ENCODE measurements at regions not wholly inside any gene's neighbourhood (a gene's known extent, or its start where the extent isn't known, plus 50 kb on each side); places are given as distances from the start of the nearest gene placed in this dataset.
"Not testable (repeated sequence)": the region's sequence is repeated elsewhere in the genome, so short reads cannot be mapped to it uniquely, and the experiment has no call there.

DNA sequence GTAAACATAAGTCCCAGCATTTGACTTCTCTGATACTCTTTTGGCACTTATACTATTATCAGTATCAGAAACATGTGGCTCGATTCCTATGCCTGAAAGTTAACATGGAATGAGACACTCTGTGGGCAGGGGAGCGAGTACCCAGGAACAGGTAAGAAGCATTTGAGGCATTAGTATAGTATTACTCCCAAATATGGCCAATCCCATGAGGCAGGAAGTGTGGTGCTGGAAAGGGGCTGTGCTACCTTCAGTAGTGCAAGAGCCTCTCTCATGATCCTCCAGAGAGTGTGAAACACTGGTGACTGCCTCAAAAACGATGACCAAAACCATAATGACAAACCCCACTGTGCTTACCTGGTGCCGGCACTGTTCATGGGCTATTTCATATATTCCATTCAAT, 415.1 kb downstream of the SOX11 start:
- no peak for DNase-seq
- Histone ChIP-seq H3K36me3 (ENCODE audit: control insufficient read depth, insufficient read depth, low read length) (no peaks in the 10 kb centered on the region), H3K27me3 (replicated peaks; ENCODE audit: control insufficient read depth, insufficient read depth, low read length, poor library complexity, severe bottlenecking) (no peaks in the 10 kb centered on the region), H3K4me3 (ENCODE audit: insufficient read depth, low read depth, low read length, poor library complexity, severe bottlenecking) (no peak overlapping the region), H3K27ac (ENCODE audit: insufficient read depth, low read length, poor library complexity, severe bottlenecking) (no peak overlapping the region), H3K4me1 (ENCODE audit: control insufficient read depth, insufficient read depth, low read length, poor library complexity, severe bottlenecking) (no peaks in the 10 kb centered on the region), H3K9me3 (ENCODE audit: control insufficient read depth, low read length) (no peaks in the 10 kb centered on the region)

DNA sequence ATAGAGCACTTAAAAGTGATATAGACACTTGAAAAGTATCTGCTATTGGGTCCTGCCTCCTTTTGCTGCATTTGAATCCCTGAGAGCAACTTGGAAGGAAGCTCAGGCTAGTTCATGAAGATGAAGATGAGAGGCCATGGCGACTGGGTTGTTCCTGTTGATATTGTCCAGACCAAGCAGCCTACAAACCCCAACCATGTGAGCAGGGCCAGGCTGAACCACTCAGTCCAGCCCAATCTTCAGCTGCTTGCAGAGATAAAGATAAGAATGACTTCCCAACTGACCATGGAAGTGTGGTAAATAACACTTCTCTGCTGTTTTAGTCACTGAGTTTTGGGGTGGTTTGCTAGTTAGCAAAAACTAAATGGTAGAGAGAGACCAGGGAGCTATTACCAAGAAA, 417.6 kb downstream of the SOX11 start:
- no peaks in the 10 kb centered on the region for H3K27me3 ChIP-seq (replicated peaks; ENCODE audit: control insufficient read depth, insufficient read depth, low read length, poor library complexity, severe bottlenecking)
- no peak for DNase-seq
- H3K36me3 ChIP-seq (ENCODE audit: control insufficient read depth, insufficient read depth, low read length) = no peaks in the 10 kb centered on the region
- no peaks in the 10 kb centered on the region for H3K4me1 ChIP-seq (ENCODE audit: control insufficient read depth, insufficient read depth, low read length, poor library complexity, severe bottlenecking)
- H3K27ac ChIP-seq (ENCODE audit: insufficient read depth, low read length, poor library complexity, severe bottlenecking) = no peak overlapping the region
- no peak overlapping the region for H3K4me3 ChIP-seq (ENCODE audit: insufficient read depth, low read depth, low read length, poor library complexity, severe bottlenecking)
- H3K9me3 ChIP-seq (ENCODE audit: control insufficient read depth, low read length) = no peaks in the 10 kb centered on the region

DNA sequence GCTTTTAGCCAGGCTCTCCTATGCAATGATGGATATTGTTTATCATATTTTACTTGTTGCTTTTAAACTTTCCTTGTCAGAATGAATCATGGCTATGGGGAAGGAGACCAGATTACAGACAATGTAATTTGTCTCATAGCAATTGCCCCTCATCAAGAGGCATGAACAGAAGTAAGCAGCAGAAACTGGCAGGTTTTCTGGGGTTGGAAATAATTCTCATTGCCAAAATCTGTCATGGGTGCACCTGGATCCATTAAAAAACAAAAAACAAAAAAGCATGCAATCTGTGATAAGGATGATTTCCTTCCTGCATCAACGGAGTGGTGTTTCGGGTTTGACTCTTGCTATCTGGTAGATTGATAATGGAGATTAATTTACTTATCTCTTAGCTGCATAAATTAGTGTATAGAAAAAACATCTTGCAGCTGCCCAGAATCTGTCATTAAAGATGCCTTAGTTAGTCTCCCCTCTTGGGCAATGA, 419.6 kb downstream of the SOX11 start:
- Histone ChIP-seq H3K27me3 (replicated peaks; ENCODE audit: control insufficient read depth, insufficient read depth, low read length, poor library complexity, severe bottlenecking) (no peaks in the 10 kb centered on the region), H3K36me3 (ENCODE audit: control insufficient read depth, insufficient read depth, low read length) (no peaks in the 10 kb centered on the region), H3K4me1 (ENCODE audit: control insufficient read depth, insufficient read depth, low read length, poor library complexity, severe bottlenecking) (no peaks in the 10 kb centered on the region), H3K27ac (ENCODE audit: insufficient read depth, low read length, poor library complexity, severe bottlenecking) (no peak overlapping the region), H3K9me3 (ENCODE audit: control insufficient read depth, low read length) (no peaks in the 10 kb centered on the region), H3K4me3 (ENCODE audit: insufficient read depth, low read depth, low read length, poor library complexity, severe bottlenecking) (no peak overlapping the region)
- no peak for DNase-seq

GRCh38 chr2:6113786-6114185, 421.6 kb downstream of the SOX11 start:
- Histone ChIP-seq H3K27me3 (replicated peaks; ENCODE audit: control insufficient read depth, insufficient read depth, low read length, poor library complexity, severe bottlenecking) (no peaks in the 10 kb centered on the region), H3K36me3 (ENCODE audit: control insufficient read depth, insufficient read depth, low read length) (no peaks in the 10 kb centered on the region), H3K9me3 (ENCODE audit: control insufficient read depth, low read length) (no peaks in the 10 kb centered on the region), H3K27ac (ENCODE audit: insufficient read depth, low read length, poor library complexity, severe bottlenecking) (no peak overlapping the region), H3K4me1 (ENCODE audit: control insufficient read depth, insufficient read depth, low read length, poor library complexity, severe bottlenecking) (no peaks in the 10 kb centered on the region), H3K4me3 (ENCODE audit: insufficient read depth, low read depth, low read length, poor library complexity, severe bottlenecking) (no peak overlapping the region)
- no peak for DNase-seq

GRCh38 chr2:6127718-6128117, 435.5 kb downstream of the SOX11 start:
- H3K4me1 ChIP-seq (ENCODE audit: control insufficient read depth, insufficient read depth, low read length, poor library complexity, severe bottlenecking) = no peaks in the 10 kb centered on the region
- no peak overlapping the region for H3K4me3 ChIP-seq (ENCODE audit: insufficient read depth, low read depth, low read length, poor library complexity, severe bottlenecking)
- no peak overlapping the region for H3K27ac ChIP-seq (ENCODE audit: insufficient read depth, low read length, poor library complexity, severe bottlenecking)
- H3K9me3 ChIP-seq (ENCODE audit: control insufficient read depth, low read length) = no peaks in the 10 kb centered on the region
- H3K27me3 ChIP-seq (replicated peaks; ENCODE audit: control insufficient read depth, insufficient read depth, low read length, poor library complexity, severe bottlenecking) = no peaks in the 10 kb centered on the region
- no peak for DNase-seq
- H3K36me3 ChIP-seq (ENCODE audit: control insufficient read depth, insufficient read depth, low read length) = no peaks in the 10 kb centered on the region

GRCh38 chr2:6139142-6139541, 447.0 kb downstream of the SOX11 start:
- Histone ChIP-seq H3K27ac (ENCODE audit: insufficient read depth, low read length, poor library complexity, severe bottlenecking) (no peak overlapping the region), H3K4me3 (ENCODE audit: insufficient read depth, low read depth, low read length, poor library complexity, severe bottlenecking) (no peak overlapping the region), H3K36me3 (ENCODE audit: control insufficient read depth, insufficient read depth, low read length) (no peaks in the 10 kb centered on the region), H3K9me3 (ENCODE audit: control insufficient read depth, low read length) (no peaks in the 10 kb centered on the region), H3K4me1 (ENCODE audit: control insufficient read depth, insufficient read depth, low read length, poor library complexity, severe bottlenecking) (no peaks in the 10 kb centered on the region), H3K27me3 (replicated peaks; ENCODE audit: control insufficient read depth, insufficient read depth, low read length, poor library complexity, severe bottlenecking) (no peaks in the 10 kb centered on the region)
- DNase-seq = no peak

- no peaks in the 10 kb centered on the region for H3K27me3 ChIP-seq (replicated peaks; ENCODE audit: control insufficient read depth, insufficient read depth, low read length, poor library complexity, severe bottlenecking)
- no peaks in the 10 kb centered on the region for H3K9me3 ChIP-seq (ENCODE audit: control insufficient read depth, low read length)
- no peak overlapping the region for H3K4me3 ChIP-seq (ENCODE audit: insufficient read depth, low read depth, low read length, poor library complexity, severe bottlenecking)
- DNase-seq = no peak
- H3K36me3 ChIP-seq (ENCODE audit: control insufficient read depth, insufficient read depth, low read length) = no peaks in the 10 kb centered on the region
- H3K27ac ChIP-seq (ENCODE audit: insufficient read depth, low read length, poor library complexity, severe bottlenecking) = no peak overlapping the region
- no peaks in the 10 kb centered on the region for H3K4me1 ChIP-seq (ENCODE audit: control insufficient read depth, insufficient read depth, low read length, poor library complexity, severe bottlenecking)
These were observed 447.7 kb downstream of the SOX11 start for GRCh38 chr2:6139916-6140315.

GRCh38 chr2:6140509-6140908, 448.3 kb downstream of the SOX11 start:
- no peaks in the 10 kb centered on the region for H3K27me3 ChIP-seq (replicated peaks; ENCODE audit: control insufficient read depth, insufficient read depth, low read length, poor library complexity, severe bottlenecking)
- H3K4me1 ChIP-seq (ENCODE audit: control insufficient read depth, insufficient read depth, low read length, poor library complexity, severe bottlenecking) = no peaks in the 10 kb centered on the region
- no peak overlapping the region for H3K27ac ChIP-seq (ENCODE audit: insufficient read depth, low read length, poor library complexity, severe bottlenecking)
- H3K9me3 ChIP-seq (ENCODE audit: control insufficient read depth, low read length) = no peaks in the 10 kb centered on the region
- DNase-seq = no peak
- H3K4me3 ChIP-seq (ENCODE audit: insufficient read depth, low read depth, low read length, poor library complexity, severe bottlenecking) = no peak overlapping the region
- H3K36me3 ChIP-seq (ENCODE audit: control insufficient read depth, insufficient read depth, low read length) = no peaks in the 10 kb centered on the region

DNA sequence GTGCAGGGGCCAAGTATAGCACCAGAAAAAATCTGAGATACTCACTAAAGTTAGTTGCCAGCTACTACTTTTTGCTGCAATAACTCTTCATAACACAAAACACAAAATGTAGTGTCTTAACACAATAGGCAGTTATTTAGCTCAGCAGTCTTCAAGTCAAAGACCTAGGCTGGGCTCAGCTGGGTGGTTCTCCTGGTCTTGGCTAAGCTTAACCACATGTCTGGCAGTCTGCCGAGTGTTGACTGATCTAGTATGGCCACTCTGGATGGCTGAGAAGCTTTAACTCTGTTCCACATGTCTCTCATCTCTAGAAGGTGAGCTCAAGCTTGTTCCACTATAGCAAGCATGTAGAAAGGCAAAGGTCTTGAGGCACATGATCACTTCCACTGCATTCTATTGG, 451.6 kb downstream of the SOX11 start:
- no peak overlapping the region for H3K4me3 ChIP-seq (ENCODE audit: insufficient read depth, low read depth, low read length, poor library complexity, severe bottlenecking)
- H3K9me3 ChIP-seq (ENCODE audit: control insufficient read depth, low read length) = no peaks in the 10 kb centered on the region
- H3K36me3 ChIP-seq (ENCODE audit: control insufficient read depth, insufficient read depth, low read length) = no peaks in the 10 kb centered on the region
- no peaks in the 10 kb centered on the region for H3K4me1 ChIP-seq (ENCODE audit: control insufficient read depth, insufficient read depth, low read length, poor library complexity, severe bottlenecking)
- DNase-seq = no peak
- no peaks in the 10 kb centered on the region for H3K27me3 ChIP-seq (replicated peaks; ENCODE audit: control insufficient read depth, insufficient read depth, low read length, poor library complexity, severe bottlenecking)
- H3K27ac ChIP-seq (ENCODE audit: insufficient read depth, low read length, poor library complexity, severe bottlenecking) = no peak overlapping the region

DNA sequence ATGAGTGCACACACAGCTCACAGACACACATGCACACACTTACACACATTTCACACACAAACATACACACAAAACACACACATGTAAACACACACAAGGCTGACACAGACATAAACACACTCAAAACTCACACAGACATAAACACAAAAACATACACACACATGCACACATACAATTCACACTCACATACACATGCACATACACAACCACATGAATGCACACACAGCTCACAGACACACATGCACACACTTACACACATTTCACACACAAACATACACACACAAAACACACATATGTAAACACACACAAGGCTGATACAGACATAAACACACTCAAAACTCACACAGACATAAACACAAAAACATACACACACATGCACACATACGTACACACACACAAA, 455.0 kb downstream of the SOX11 start:
- H3K27me3 ChIP-seq (replicated peaks; ENCODE audit: control insufficient read depth, insufficient read depth, low read length, poor library complexity, severe bottlenecking); H3K27ac ChIP-seq (ENCODE audit: insufficient read depth, low read length, poor library complexity, severe bottlenecking); H3K36me3 ChIP-seq (ENCODE audit: control insufficient read depth, insufficient read depth, low read length); H3K4me1 ChIP-seq (ENCODE audit: control insufficient read depth, insufficient read depth, low read length, poor library complexity, severe bottlenecking); DNase-seq; H3K9me3 ChIP-seq (ENCODE audit: control insufficient read depth, low read length); H3K4me3 ChIP-seq (ENCODE audit: insufficient read depth, low read depth, low read length, poor library complexity, severe bottlenecking): not testable (repeated sequence)

DNA sequence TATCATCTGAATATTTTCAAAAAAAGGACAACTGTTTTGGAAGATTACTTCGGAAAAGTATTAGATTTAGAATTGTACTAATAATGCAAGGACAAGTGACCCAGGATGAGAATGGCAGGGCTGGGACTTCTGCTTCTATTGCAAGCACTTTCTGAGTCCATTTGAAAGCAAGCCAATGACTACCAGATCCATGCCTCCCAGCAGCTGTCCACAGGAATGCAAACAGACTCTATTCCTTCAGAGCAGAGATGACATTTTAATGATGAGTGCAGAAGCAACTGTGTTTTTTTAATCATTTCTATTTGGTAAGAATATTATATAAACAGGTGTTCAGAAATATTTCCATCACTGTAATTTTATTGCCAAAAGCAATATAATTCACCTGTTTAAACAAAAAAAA, 456.7 kb downstream of the SOX11 start:
- no peak overlapping the region for H3K4me3 ChIP-seq (ENCODE audit: insufficient read depth, low read depth, low read length, poor library complexity, severe bottlenecking)
- no peak for DNase-seq

More for the DNA sequence above, 456.7 kb downstream of the SOX11 start:
- no peaks in the 10 kb centered on the region for H3K27me3 ChIP-seq (replicated peaks; ENCODE audit: control insufficient read depth, insufficient read depth, low read length, poor library complexity, severe bottlenecking)
- no peak overlapping the region for H3K27ac ChIP-seq (ENCODE audit: insufficient read depth, low read length, poor library complexity, severe bottlenecking)
- no peaks in the 10 kb centered on the region for H3K9me3 ChIP-seq (ENCODE audit: control insufficient read depth, low read length)
- no peaks in the 10 kb centered on the region for H3K36me3 ChIP-seq (ENCODE audit: control insufficient read depth, insufficient read depth, low read length)
- H3K4me1 ChIP-seq (ENCODE audit: control insufficient read depth, insufficient read depth, low read length, poor library complexity, severe bottlenecking) = no peaks in the 10 kb centered on the region

Data from effector memory CD4-positive, alpha-beta T cell (primary cell).